ENCODE measurements at regions not wholly inside any gene's neighbourhood (a gene's known extent, or its start where the extent isn't known, plus 50 kb on each side); places are given as distances from the start of the nearest gene placed in this dataset.

- TF ChIP-seq CTCF (IDR thresholded peaks at IDR 0.05; ENCODE audit: insufficient read depth, low read length, poor library complexity, severe bottlenecking): no peak
- H3K4me3 ChIP-seq (ENCODE audit: low read depth, low read length): no peak overlapping the region
- H3K27me3 ChIP-seq (ENCODE audit: control insufficient read depth, insufficient read depth, low read length): no peaks in the 10 kb centered on the region
- DNase-seq (ENCODE audit: low read depth): no peak
- H3K36me3 ChIP-seq (ENCODE audit: control insufficient read depth, insufficient read depth, low read length): no peaks in the 10 kb centered on the region
Observed at GRCh38 chr4:176575141-176575730, 217.5 kb downstream of the VEGFC start.

DNA sequence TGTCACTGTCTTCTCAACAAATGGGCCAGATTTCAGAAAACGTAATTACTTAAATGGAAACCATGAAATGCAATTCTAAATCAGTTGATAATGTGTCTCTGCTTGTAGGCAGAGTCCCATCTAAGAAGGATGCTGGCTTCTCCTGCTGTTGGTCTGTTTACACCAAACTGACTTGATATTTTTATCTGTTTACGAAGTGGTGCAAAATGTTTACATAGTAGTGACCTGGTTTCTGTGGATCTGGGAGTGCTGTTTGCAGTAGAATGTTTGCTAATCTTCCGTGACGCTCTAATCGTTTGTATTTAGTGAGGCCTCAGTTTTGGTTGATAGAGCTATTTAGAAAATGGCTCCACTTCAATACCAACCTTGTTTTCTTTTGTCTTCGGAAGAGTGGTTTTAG is 213.5 kb downstream of the VEGFC start:
- Histone ChIP-seq H3K4me3 (ENCODE audit: low read depth, low read length) (no peak overlapping the region), H3K27me3 (ENCODE audit: control insufficient read depth, insufficient read depth, low read length) (no peaks in the 10 kb centered on the region), H3K36me3 (ENCODE audit: control insufficient read depth, insufficient read depth, low read length) (no peaks in the 10 kb centered on the region)
- DNase-seq (ENCODE audit: low read depth): no peak
- TF ChIP-seq CTCF (IDR thresholded peaks at IDR 0.05; ENCODE audit: insufficient read depth, low read length, poor library complexity, severe bottlenecking): no peak

DNA sequence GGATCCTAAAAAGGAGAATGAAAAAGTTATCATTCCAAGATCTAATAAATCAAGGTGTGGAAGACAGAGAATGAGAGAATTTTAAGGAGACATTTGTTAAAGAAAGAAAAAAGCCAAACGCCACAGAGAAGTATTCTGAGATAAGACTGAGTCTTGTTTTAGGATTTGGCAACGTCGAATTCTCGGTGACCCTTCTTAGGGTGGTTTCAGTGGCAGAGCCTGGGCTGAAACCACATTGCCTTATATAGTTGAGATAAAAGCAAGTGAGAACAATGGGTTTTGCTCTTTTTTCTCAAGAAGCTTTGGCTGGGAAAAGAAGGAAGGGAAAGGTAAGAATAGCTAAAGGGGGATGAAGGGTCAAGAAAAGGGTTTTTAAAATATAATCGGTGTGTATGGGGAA is 209.4 kb downstream of the VEGFC start:
- Histone ChIP-seq H3K4me3 (ENCODE audit: low read depth, low read length) (no peak overlapping the region), H3K27me3 (ENCODE audit: control insufficient read depth, insufficient read depth, low read length) (no peaks in the 10 kb centered on the region), H3K36me3 (ENCODE audit: control insufficient read depth, insufficient read depth, low read length) (no peaks in the 10 kb centered on the region)
- TF ChIP-seq CTCF (IDR thresholded peaks at IDR 0.05; ENCODE audit: insufficient read depth, low read length, poor library complexity, severe bottlenecking): no peak
- no peak for DNase-seq (ENCODE audit: low read depth)

GRCh38 chr4:176584031-176584606 is 208.6 kb downstream of the VEGFC start:
- H3K36me3 ChIP-seq (ENCODE audit: control insufficient read depth, insufficient read depth, low read length): no peaks in the 10 kb centered on the region
- no peaks in the 10 kb centered on the region for H3K27me3 ChIP-seq (ENCODE audit: control insufficient read depth, insufficient read depth, low read length)
- DNase-seq (ENCODE audit: low read depth): no peak
- no peak overlapping the region for H3K4me3 ChIP-seq (ENCODE audit: low read depth, low read length)
- TF ChIP-seq CTCF (IDR thresholded peaks at IDR 0.05; ENCODE audit: insufficient read depth, low read length, poor library complexity, severe bottlenecking): no peak

DNA sequence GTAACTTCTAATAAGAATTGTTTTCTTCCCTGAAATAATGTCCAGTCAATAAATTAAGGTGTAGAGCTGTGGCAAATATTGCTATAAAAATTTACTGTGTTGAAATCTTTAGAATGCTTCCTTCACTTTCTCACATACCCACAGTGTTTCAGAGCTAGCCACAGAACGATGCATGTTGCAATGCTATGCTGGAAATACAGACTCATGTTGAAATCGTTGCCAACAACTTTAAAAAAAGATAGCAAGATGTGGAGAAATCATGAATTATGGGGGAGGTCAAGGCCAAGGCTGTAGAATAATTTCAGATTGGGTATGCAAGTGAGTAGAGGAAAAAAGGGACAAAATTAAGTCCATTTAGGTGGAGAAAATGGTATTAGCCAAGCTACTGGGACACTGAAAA is 204.8 kb downstream of the VEGFC start:
- no peak overlapping the region for H3K4me3 ChIP-seq (ENCODE audit: low read depth, low read length)
- no peak for TF ChIP-seq CTCF (IDR thresholded peaks at IDR 0.05; ENCODE audit: insufficient read depth, low read length, poor library complexity, severe bottlenecking)
- H3K27me3 ChIP-seq (ENCODE audit: control insufficient read depth, insufficient read depth, low read length): no peaks in the 10 kb centered on the region
- DNase-seq (ENCODE audit: low read depth): no peak
- H3K36me3 ChIP-seq (ENCODE audit: control insufficient read depth, insufficient read depth, low read length): no peaks in the 10 kb centered on the region

DNA sequence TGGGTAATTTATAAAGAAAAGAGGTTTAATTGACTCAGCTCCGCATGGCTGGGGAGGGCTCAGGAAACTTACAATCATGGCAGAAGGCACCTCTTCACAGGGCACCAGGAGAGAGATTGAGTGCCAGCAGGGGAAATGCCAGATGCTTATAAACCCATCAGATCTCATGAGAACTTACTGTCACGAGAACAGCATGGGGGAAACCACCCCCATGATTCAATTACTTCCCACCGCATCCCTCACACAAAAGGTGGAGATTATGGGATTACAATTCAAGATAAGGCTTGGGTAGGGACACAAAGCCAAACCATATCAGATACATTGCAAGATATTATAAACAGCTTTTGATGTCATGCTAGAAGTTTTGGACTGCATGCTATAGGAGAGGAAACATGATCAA is 204.3 kb downstream of the VEGFC start:
- Histone ChIP-seq H3K36me3 (ENCODE audit: control insufficient read depth, insufficient read depth, low read length) (no peaks in the 10 kb centered on the region), H3K4me3 (ENCODE audit: low read depth, low read length) (no peak overlapping the region), H3K27me3 (ENCODE audit: control insufficient read depth, insufficient read depth, low read length) (no peaks in the 10 kb centered on the region)
- TF ChIP-seq CTCF (IDR thresholded peaks at IDR 0.05; ENCODE audit: insufficient read depth, low read length, poor library complexity, severe bottlenecking): no peak
- no peak for DNase-seq (ENCODE audit: low read depth)

Measured in kidney epithelial cell (primary cell).